H1 (cell line): ENCODE measurements at regions not wholly inside any gene's neighbourhood (a gene's known extent, or its start where the extent isn't known, plus 50 kb on each side); places are given as distances from the start of the nearest gene placed in this dataset.

Experiments used
- TF ChIP-seq, protein P1 (sequence below), 3 experiments: IDR thresholded peaks; 1 replicate in 2 of 3; 2 replicates in 1 of 3; pipeline versions ENCODE4 v1.5.1 to v1.6.1; 2011; ENCODE audit warnings: low read length in 3 of 3, mild to moderate bottlenecking in 3 of 3, inconsistent platforms in 2 of 3, low read depth in 1 of 3, moderate library complexity in 1 of 3; ENCODE audit not compliant: insufficient read depth in 1 of 3; ENCODE audit errors: control extremely low read depth in 1 of 3

DNA sequence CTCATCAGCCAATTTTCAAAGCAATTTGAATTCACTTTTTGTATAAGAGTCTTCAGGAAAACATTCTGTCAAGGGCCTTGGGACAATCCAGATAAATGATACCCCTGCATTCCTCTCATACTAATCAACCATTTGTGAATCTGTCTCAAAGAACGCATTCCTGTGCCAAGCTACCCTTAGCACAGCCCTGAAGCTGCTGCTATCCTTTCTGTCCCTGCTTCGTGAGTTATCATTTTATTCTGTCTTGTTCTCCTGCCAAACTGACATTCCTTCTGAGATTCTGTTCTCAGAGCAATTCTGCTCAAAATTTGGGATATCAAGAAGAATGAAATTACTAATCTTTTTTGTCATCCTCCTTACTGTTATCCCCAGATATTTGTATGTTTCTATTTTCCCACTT is 213.9 kb upstream of the STXBP5 start (continued):
- TF ChIP-seq, protein P1, sequence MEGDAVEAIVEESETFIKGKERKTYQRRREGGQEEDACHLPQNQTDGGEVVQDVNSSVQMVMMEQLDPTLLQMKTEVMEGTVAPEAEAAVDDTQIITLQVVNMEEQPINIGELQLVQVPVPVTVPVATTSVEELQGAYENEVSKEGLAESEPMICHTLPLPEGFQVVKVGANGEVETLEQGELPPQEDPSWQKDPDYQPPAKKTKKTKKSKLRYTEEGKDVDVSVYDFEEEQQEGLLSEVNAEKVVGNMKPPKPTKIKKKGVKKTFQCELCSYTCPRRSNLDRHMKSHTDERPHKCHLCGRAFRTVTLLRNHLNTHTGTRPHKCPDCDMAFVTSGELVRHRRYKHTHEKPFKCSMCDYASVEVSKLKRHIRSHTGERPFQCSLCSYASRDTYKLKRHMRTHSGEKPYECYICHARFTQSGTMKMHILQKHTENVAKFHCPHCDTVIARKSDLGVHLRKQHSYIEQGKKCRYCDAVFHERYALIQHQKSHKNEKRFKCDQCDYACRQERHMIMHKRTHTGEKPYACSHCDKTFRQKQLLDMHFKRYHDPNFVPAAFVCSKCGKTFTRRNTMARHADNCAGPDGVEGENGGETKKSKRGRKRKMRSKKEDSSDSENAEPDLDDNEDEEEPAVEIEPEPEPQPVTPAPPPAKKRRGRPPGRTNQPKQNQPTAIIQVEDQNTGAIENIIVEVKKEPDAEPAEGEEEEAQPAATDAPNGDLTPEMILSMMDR (IDR thresholded peaks at IDR 0.05; ENCODE audit: control extremely low read depth in 1 of 3, insufficient read depth in 1 of 3, low read depth in 1 of 3, low read length in 3 of 3) = no peak
